T-helper 17 cell (primary cell): ENCODE measurements at regions not wholly inside any gene's neighbourhood (a gene's known extent, or its start where the extent isn't known, plus 50 kb on each side); places are given as distances from the start of the nearest gene placed in this dataset.

Experiments
- ATAC-seq: fragments of 150-1000 bp; cut with Tn5 transposase; 2 replicates; pipeline ENCODE4 v1.10.0; 2021; ENCODE audit warnings: mild to moderate bottlenecking, moderate library complexity
- DNase-seq, 3 donors: peaks; one replicate each; pipeline versions ENCODE4 v3.0.0 to v3.0.0-alpha.2; 2020 to 2021
- H3K9me3 ChIP-seq: one replicate; pipeline ENCODE4 v1.7.0; 2013; ENCODE audit warnings: low read length, mild to moderate bottlenecking; ENCODE audit not compliant: control insufficient read depth, poor library complexity, severe bottlenecking
- H3K27ac Mint-ChIP-seq: one replicate; pipeline ENCODE4 v1.8.0; 2022; ENCODE audit warnings: mild to moderate bottlenecking, moderate library complexity, mixed read lengths
- H3K27me3 Mint-ChIP-seq: one replicate; pipeline ENCODE4 v1.8.0; 2022; ENCODE audit warnings: mixed read lengths
- H3K36me3 Mint-ChIP-seq: one replicate; pipeline ENCODE4 v1.8.0; 2022; ENCODE audit warnings: low read depth, mixed read lengths
- H3K4me1 Mint-ChIP-seq: one replicate; pipeline ENCODE4 v1.8.0; 2022; ENCODE audit warnings: mild to moderate bottlenecking, mixed read lengths
- H3K4me3 Mint-ChIP-seq: one replicate; pipeline ENCODE4 v1.8.0; 2022; ENCODE audit warnings: mild to moderate bottlenecking, moderate library complexity, mixed read lengths

GRCh38 chr18:79579807-79580497 is 99.7 kb upstream of the CTDP1 start:
- Mint-ChIP-seq H3K4me1 (peaks cover 5% of the 10 kb centered on the region), H3K4me3 (no peak overlapping the region), H3K27ac (no peak overlapping the region), H3K36me3 (no peaks in the 10 kb centered on the region), H3K27me3 (no peaks in the 10 kb centered on the region)
- ATAC-seq = no peak
- no peaks in the 10 kb centered on the region for H3K9me3 ChIP-seq
- no peak for DNase-seq

- no peak overlapping the region for H3K4me3 Mint-ChIP-seq
- no peaks in the 10 kb centered on the region for H3K27me3 Mint-ChIP-seq
- H3K4me1 Mint-ChIP-seq = peaks cover 5% of the 10 kb centered on the region
- DNase-seq (no peak), ATAC-seq (no peak)
- H3K36me3 Mint-ChIP-seq = no peaks in the 10 kb centered on the region
- H3K9me3 ChIP-seq = no peaks in the 10 kb centered on the region
- no peak overlapping the region for H3K27ac Mint-ChIP-seq
Observed at GRCh38 chr18:79580498-79581171, 99.0 kb upstream of the CTDP1 start.

GRCh38 chr18:79581406-79581805 is 98.2 kb upstream of the CTDP1 start:
- H3K36me3 Mint-ChIP-seq = no peaks in the 10 kb centered on the region
- H3K27me3 Mint-ChIP-seq = no peaks in the 10 kb centered on the region
- H3K27ac Mint-ChIP-seq = no peak overlapping the region
- no peak for ATAC-seq
- H3K4me3 Mint-ChIP-seq = no peak overlapping the region
- H3K9me3 ChIP-seq = no peaks in the 10 kb centered on the region
- no peak for DNase-seq
- H3K4me1 Mint-ChIP-seq = peaks cover 5% of the 10 kb centered on the region

GRCh38 chr18:79581911-79582310 is 97.7 kb upstream of the CTDP1 start:
- Mint-ChIP-seq H3K27ac (no peak overlapping the region), H3K27me3 (no peaks in the 10 kb centered on the region), H3K4me1 (peaks cover 5% of the 10 kb centered on the region), H3K36me3 (no peaks in the 10 kb centered on the region), H3K4me3 (no peak overlapping the region)
- DNase-seq (no peak), ATAC-seq (no peak)
- H3K9me3 ChIP-seq = no peaks in the 10 kb centered on the region

- Mint-ChIP-seq H3K4me1 (peaks cover 5% of the 10 kb centered on the region), H3K36me3 (no peaks in the 10 kb centered on the region), H3K4me3 (no peak overlapping the region), H3K27me3 (no peaks in the 10 kb centered on the region), H3K27ac (no peak overlapping the region)
- no peaks in the 10 kb centered on the region for H3K9me3 ChIP-seq
- ATAC-seq (no peak), DNase-seq (no peak)
Observed at GRCh38 chr18:79582978-79583377, 96.6 kb upstream of the CTDP1 start.

- Mint-ChIP-seq H3K27me3 (no peaks in the 10 kb centered on the region), H3K4me1 (peaks cover 5% of the 10 kb centered on the region), H3K4me3 (no peak overlapping the region), H3K27ac (no peak overlapping the region), H3K36me3 (no peaks in the 10 kb centered on the region)
- H3K9me3 ChIP-seq = no peaks in the 10 kb centered on the region
- no peak for ATAC-seq
- no peak for DNase-seq
Observed at GRCh38 chr18:79583426-79583825, 96.2 kb upstream of the CTDP1 start.

GRCh38 chr18:79583984-79584401 is 95.6 kb upstream of the CTDP1 start:
- DNase-seq (no peak), ATAC-seq (no peak)
- Mint-ChIP-seq H3K27ac (no peak overlapping the region), H3K4me3 (no peak overlapping the region), H3K36me3 (no peaks in the 10 kb centered on the region), H3K4me1 (peaks cover 5% of the 10 kb centered on the region), H3K27me3 (no peaks in the 10 kb centered on the region)
- H3K9me3 ChIP-seq = no peaks in the 10 kb centered on the region

- DNase-seq = no peak
- Mint-ChIP-seq H3K4me1 (peaks cover 5% of the 10 kb centered on the region), H3K36me3 (no peaks in the 10 kb centered on the region), H3K27ac (peak overlapping the region; percentile 21), H3K27me3 (no peaks in the 10 kb centered on the region), H3K4me3 (no peak overlapping the region)
- no peak for ATAC-seq
- no peaks in the 10 kb centered on the region for H3K9me3 ChIP-seq
Observed at GRCh38 chr18:79584491-79585394, 94.9 kb upstream of the CTDP1 start.

- Mint-ChIP-seq H3K4me1 (peaks cover 5% of the 10 kb centered on the region), H3K36me3 (no peaks in the 10 kb centered on the region), H3K27ac (no peak overlapping the region), H3K4me3 (no peak overlapping the region), H3K27me3 (no peaks in the 10 kb centered on the region)
- H3K9me3 ChIP-seq = no peaks in the 10 kb centered on the region
- DNase-seq = no peak
- ATAC-seq = no peak
Observed at GRCh38 chr18:79585395-79586370, 93.9 kb upstream of the CTDP1 start.

- Mint-ChIP-seq H3K27ac (no peak overlapping the region), H3K4me1 (peaks cover 5% of the 10 kb centered on the region), H3K27me3 (peaks cover 2% of the 10 kb centered on the region), H3K4me3 (no peak overlapping the region), H3K36me3 (no peaks in the 10 kb centered on the region)
- no peak for DNase-seq
- ATAC-seq = no peak
- H3K9me3 ChIP-seq = no peaks in the 10 kb centered on the region
Observed at GRCh38 chr18:79586436-79587225, 93.0 kb upstream of the CTDP1 start.

- H3K27ac Mint-ChIP-seq = no peak overlapping the region
- no peak for DNase-seq
- H3K4me3 Mint-ChIP-seq = no peak overlapping the region
- peaks cover 5% of the 10 kb centered on the region for H3K4me1 Mint-ChIP-seq
- H3K27me3 Mint-ChIP-seq = peaks cover 7% of the 10 kb centered on the region
- H3K9me3 ChIP-seq = no peaks in the 10 kb centered on the region
- no peak for ATAC-seq
- no peaks in the 10 kb centered on the region for H3K36me3 Mint-ChIP-seq
Observed at GRCh38 chr18:79587226-79587741, 92.3 kb upstream of the CTDP1 start.
